HT1080 (cell line): ENCODE measurements at regions not wholly inside any gene's neighbourhood (a gene's known extent, or its start where the extent isn't known, plus 50 kb on each side); places are given as distances from the start of the nearest gene placed in this dataset.

ENCODE experiments used
- DNase-seq: peaks from one replicate; pipeline ENCODE4 v3.0.0-alpha.2; 2015; ENCODE audit warnings: low read depth

DNA sequence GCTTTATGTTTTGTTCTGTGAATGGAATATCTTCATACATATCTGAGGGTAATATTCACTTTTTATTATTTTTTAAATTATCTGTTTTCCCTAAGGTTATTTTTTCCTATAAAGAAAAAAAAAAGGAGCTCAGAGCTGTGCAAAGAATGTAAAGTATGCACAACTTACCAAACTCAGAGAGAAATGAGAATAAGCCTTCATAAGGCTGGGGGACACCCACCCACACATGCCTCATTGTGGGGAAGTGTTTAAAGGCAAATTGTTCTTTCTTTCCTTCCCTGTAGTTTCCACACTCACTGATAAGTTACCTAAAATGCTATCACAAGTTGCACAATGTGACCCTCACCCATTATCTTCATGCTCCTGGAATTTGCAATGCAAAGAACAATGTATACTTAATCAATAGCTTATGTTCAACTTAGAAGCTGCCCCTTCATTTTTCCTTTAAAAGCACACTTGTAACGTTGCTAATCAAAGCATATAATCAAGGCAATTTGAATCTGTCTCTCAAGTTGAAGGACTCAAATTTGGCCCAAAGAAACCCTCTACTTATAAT, 108.1 kb downstream of the GNAT3 start:
- DNase-seq: no peak

- DNase-seq: peak; percentile 17
Observed at GRCh38 chr7:80401708-80402107, 110.2 kb downstream of the GNAT3 start.

GRCh38 chr7:80393786-80394185, 118.1 kb downstream of the GNAT3 start:
- no peak for DNase-seq

DNA sequence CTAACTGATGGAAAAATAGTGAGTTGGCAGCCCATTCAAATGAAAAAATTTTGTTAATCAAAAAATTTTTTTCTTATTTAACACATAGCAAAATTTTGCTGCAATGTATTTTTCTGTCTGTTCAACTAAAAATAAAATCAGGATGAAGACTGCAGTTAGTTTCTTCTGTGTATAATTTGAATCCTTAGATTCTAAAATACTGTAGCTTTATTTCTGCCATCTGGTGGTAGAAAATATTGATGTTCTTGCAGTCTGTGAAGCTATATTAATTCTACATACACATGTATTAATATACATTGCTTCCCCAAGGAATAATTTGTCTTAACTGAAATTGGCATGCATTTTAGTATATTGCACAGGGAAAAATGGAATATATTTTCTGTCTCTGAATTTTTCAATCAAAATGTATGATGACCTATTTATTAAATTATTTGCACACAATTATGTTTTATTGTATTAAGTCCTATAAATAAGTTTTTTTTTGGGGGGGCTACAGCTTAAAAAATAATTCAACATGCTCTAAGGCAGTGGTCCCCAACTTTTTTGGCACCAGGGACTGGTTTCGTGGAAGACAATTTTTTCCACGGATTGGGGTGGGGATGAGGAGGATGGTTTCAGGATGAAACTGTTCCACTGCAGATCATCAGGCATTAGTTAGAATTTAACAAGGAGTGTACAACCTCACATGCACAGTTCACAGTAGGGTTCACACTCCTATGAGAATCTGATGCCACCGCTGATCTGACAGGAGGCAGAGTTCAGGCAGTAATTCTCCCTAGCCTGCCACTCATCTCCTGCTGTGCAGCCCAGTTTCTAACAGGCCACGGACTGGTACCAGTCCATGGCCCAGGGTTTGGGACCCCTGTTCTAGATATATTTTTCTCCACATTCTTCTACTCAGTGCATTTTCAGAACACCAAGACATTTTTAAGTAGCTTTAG, 119.4 kb downstream of the GNAT3 start:
- peak; percentile 23 for DNase-seq

DNA sequence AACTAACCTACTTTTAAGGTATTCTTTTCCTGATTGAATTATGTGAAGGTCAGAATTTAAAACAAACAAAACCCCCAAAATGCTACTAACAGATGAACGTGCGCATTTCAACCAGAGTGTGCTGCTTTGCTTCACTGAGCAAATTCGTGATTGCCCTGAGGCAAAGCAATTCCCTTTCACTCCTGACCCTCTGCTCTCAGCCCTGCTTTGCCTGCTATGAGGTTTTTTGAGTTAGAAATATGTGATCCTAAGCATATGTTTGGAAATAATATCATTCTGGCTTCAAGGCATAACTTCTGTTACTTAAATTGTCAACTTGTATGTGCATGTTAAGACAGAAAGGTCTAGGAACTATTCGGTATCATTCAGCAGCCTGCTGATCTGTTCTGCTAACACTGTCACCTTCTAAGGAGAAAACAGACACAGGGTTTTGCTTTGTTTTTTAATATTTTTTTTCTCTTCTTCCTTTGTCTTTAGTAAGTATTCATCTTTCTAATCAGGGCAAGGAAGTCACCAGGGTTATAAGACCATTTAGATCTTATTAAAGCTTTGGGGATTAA, 124.2 kb downstream of the GNAT3 start:
- DNase-seq: no peak

DNA sequence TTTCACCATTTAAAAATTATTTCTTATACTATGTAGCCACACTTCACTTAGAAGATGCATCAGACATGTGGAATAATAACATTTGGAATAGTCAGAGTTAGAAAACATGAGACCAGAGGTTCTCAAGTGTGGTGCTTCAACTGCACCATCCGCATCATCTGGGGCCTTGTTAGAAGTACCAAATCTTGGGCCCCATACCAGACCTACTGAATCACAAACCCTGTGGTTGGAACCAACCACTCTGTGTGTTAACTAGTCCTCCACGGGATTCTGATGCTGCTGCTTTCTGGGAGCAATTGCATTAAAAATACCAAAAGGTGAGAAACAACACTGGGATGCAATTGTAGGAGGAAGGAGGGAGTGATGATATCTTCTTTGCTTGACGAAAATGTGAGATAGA, 125.2 kb downstream of the GNAT3 start:
- DNase-seq: no peak

GRCh38 chr7:80385508-80385907, 126.4 kb downstream of the GNAT3 start:
- DNase-seq: no peak

GRCh38 chr7:80380957-80381356, 130.9 kb downstream of the GNAT3 start:
- DNase-seq: no peak

- peak; percentile 62 for DNase-seq
Observed at GRCh38 chr7:80379034-80379982, 132.6 kb downstream of the GNAT3 start.

DNA sequence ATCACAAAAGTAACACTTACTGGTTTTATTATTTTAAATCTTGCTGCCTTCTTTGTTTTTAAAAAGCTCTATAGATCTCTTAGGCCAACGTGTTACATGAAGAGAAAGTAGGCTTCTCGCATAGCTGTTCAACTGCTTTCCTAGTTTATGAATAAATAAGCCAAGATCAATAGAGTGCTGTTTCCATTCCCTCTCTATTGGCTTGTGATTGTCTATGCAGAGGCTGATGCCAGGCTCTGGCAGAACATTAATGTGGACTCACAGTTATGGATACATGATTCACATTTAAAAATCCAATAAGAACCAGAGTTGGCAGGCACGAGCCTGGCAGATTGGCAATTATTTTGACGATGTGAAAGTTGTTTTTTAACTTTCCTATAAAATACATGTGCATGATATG, 137.5 kb downstream of the GNAT3 start:
- no peak for DNase-seq

- DNase-seq: no peak
Observed at GRCh38 chr7:80373429-80374032, 138.3 kb downstream of the GNAT3 start.

DNA sequence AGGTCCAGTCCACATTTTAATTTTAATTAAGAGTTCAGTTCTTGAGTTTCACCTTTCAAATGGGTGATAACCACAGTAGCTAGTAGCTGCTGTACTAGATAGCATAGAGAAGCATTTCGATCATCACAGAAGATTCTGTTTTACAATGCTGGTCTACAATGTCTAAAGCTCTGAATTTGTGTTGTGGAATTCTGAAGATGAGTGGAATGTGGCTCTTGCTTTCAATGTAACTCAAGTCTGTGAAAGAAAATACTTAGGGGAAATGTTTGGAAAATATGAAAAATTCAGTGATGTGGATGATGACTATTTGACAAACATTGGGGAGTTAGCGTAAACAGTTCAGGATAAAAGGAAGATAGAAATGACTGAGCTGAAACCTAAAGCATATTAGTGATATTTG, 139.4 kb downstream of the GNAT3 start:
- no peak for DNase-seq

GRCh38 chr7:80370587-80370986, 141.3 kb downstream of the GNAT3 start:
- no peak for DNase-seq

DNA sequence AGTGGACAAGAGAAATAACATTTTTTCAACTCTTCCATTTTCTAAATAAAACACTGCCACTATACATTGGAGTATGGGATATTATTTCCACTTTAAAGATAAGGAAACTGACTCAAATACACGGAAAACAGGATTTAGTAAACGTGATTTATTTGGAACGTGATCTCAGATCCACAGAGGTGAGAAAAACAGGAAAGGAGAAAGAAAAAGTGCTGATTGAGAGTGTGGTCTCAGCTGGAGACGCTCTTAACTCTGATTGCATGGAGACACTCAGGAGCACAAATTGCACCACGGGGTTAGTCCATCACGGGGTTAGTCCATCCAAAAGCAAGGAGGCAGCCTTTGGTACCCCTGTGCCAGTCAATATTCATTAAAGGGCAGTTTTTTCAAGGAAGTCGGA, 142.5 kb downstream of the GNAT3 start:
- DNase-seq: no peak

GRCh38 chr7:80362677-80363076, 149.2 kb downstream of the GNAT3 start:
- DNase-seq: no peak

GRCh38 chr7:80362010-80362618, 149.8 kb downstream of the GNAT3 start:
- no peak for DNase-seq

DNA sequence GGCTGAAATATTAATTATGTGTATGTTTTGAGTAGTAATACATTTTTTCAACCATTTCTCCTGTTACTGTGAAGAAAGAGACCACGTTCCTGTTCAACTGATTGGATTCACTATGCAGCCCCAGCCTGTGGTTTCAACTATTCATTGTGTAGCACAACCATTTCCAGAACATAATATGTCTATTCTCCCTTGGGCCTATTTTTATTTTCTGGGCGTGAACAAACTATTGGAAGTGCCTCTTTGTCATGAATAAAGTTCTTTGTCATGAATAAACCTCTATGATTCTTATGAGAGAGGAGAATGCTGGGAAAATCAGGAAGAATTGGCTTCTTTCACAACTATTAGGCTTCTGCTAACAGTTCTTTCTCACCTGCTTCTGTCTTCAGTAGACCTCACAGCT, 152.4 kb downstream of the GNAT3 start:
- DNase-seq: no peak

DNA sequence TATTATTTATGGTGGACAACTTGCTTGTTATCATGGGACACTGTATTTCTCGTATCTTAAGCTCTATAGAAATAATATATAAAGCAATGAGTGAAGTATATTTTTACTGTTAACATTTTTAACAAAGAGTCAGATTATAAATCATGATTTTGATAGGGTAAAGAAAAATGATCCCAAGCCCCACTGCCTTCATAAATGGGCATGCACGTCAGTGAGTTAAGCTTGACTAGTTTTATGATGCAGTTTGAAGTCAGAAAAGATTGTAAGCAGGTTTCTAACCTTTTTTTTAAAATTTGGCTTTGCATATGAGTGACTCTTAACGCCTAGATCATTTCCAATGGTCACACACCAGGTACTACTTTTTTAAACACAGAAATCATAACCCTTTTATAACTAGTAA, 152.8 kb downstream of the GNAT3 start:
- no peak for DNase-seq

DNA sequence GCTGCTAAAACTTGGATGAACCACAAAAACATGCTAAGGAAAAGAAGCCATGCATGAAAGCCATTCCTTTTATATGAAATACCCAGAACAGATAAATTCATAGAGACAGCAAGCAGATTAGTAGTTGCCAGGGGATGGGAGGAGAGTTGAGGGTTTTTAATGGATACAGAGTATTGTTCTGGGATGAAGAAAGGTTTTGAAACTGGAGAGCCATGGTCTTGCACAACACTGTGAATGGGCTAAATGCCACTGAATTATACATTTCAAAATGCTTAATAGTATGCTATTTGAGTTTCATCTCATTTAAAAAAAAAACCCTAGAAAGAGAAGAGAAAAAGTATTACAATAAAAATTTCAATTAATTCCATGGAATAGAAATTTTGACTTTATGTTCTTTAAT, 154.3 kb downstream of the GNAT3 start:
- DNase-seq: no peak

GRCh38 chr7:80350430-80350829, 161.4 kb downstream of the GNAT3 start:
- DNase-seq: no peak

DNA sequence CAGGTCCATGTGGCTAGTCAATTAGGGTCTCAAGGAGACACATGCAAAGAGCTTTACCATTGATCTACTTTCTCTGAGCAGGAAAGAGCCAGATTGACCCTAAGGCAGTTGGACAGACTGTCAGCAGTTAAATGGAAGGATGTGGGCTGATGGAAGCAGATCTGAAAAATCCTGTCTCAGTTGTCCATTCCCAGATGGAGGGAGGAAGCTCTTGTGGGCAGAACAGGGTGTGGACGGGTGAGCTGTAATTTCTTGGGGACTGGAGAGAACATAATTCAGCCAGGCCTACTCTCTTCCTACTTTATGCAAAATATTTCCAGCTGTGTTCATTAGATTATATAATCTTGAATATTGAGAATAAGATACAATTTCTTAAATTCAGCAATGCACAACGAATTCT, 163.6 kb downstream of the GNAT3 start:
- DNase-seq: no peak
